Activated CD8-positive, alpha-beta T cell treated with anti-CD3 and anti-CD28 coated beads for 36 hours (primary cell): ENCODE measurements at regions not wholly inside any gene's neighbourhood (a gene's known extent, or its start where the extent isn't known, plus 50 kb on each side); places are given as distances from the start of the nearest gene placed in this dataset.
A peak's percentile ranks its signal among the peaks of the same experiment; 100 is the strongest.
"Not testable (repeated sequence)": the region's sequence is repeated elsewhere in the genome, so short reads cannot be mapped to it uniquely, and the experiment has no call there.

Experiments used
- ATAC-seq: fragments of 200-7000 bp; cut with Tn5 transposase; one replicate; pipeline ENCODE4 v1.10.0; 2021; ENCODE audit warnings: mild to moderate bottlenecking, moderate library complexity
- CTCF ChIA-PET: fragments of 350-600 bp; sonication (Branson Sonifier 250); formaldehyde crosslinking; loops from one replicate; lab custom pipeline; 2021; ENCODE audit warnings: antibody characterized with exemption; lab: Charles Lee
- POLR2A ChIA-PET: fragments of 350-600 bp; sonication (Branson Sonifier 250); formaldehyde crosslinking; loops from one replicate; lab custom pipeline; 2021; ENCODE audit warnings: antibody characterized with exemption; lab: Charles Lee
- DNase-seq: peaks from one replicate; pipeline ENCODE4 v3.0.0-alpha.2; 2020
- H3K27ac Mint-ChIP-seq: one replicate; pipeline ENCODE4 v1.8.0; 2021; ENCODE audit warnings: mild to moderate bottlenecking, mixed read lengths
- H3K27me3 Mint-ChIP-seq: one replicate; pipeline ENCODE4 v1.8.0; 2021; ENCODE audit warnings: mixed read lengths
- H3K36me3 Mint-ChIP-seq: one replicate; pipeline ENCODE4 v1.8.0; 2021; ENCODE audit warnings: low read depth, mixed read lengths
- H3K4me1 Mint-ChIP-seq: one replicate; pipeline ENCODE4 v1.8.0; 2021; ENCODE audit warnings: low read depth, mixed read lengths
- H3K4me3 Mint-ChIP-seq: one replicate; pipeline ENCODE4 v1.8.0; 2021; ENCODE audit warnings: mild to moderate bottlenecking, moderate library complexity, mixed read lengths
- H3K9me3 Mint-ChIP-seq: one replicate; pipeline ENCODE4 v1.8.0; 2021; ENCODE audit warnings: mixed read lengths
- intact Hi-C: fragments of 100-400 bp; cut with micrococcal nuclease; formaldehyde crosslinking; loops from one replicate; pipeline ENCODE4 v1.10.0; 2022

DNA sequence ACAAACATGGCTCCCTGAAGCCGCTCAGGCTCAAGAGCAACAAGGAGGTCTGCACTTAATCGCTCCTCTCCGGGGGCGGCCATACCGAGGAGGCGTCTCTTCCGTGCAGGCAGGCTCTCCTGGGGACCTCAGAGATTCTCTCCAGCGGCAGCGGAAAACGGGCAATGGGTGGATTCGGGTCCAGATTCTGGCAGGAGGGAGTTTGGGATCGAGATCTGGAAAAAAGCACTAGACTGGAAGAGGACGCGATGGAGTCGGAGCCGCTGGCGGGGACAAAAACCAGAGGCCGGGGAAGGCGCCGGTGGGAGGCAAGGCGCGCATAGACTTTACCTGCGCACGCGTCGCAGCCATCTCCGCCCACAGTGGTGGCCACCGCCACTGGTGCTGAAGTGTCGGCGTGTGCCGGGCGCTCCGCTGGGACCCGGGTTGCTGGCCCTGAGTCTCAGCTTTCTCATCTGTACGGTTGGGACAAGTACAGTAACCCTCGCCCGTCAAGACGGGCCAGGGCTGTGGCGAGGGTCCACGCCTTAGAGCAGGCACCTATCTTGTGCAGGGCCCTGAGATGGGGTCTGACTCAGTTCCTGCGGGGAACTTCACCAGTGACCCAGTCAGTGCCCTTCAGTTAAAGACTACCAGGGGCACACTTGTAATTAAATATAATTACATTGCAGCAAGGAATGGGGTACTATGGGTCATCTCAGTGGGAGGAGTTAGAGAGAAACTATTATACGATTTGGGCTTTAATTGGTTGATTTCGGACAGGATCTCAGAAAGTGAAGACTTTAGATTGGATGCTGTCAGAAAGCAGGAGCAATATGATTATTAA lies 454.1 kb downstream of the SPATA31A1 start:
- intact Hi-C loops, POLR2A ChIA-PET, H3K9me3 Mint-ChIP-seq, H3K4me1 Mint-ChIP-seq, H3K36me3 Mint-ChIP-seq, H3K27me3 Mint-ChIP-seq, CTCF ChIA-PET: not testable (repeated sequence)
- ATAC-seq (peak; percentile 89), DNase-seq (peak; percentile 54)
- H3K4me3 Mint-ChIP-seq, result peak overlapping the region; percentile 81
- peak overlapping the region; percentile 95 for H3K27ac Mint-ChIP-seq

DNA sequence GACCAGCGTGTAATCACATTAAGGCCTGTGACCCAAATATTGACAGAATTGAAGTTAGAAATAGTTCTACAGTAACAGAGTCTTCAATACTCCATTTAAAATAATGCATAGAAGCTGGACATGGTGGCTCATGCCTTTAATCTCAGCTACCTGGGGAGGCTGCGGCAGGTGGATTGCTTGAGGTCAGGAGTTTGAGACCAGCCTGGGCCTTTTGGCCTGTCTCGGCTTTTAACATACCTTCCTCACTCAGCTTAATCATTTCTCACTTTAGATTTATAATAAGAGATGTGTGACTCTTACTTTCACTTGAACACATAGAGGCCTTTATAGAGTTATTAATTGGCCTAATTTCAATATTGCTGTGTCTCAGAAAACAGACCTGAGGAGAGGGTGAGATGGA lies 454.9 kb downstream of the SPATA31A1 start:
- POLR2A ChIA-PET, DNase-seq, H3K4me1 Mint-ChIP-seq, H3K27me3 Mint-ChIP-seq, CTCF ChIA-PET, H3K36me3 Mint-ChIP-seq, intact Hi-C loops, H3K27ac Mint-ChIP-seq, H3K4me3 Mint-ChIP-seq, ATAC-seq, H3K9me3 Mint-ChIP-seq: not testable (repeated sequence)

DNA sequence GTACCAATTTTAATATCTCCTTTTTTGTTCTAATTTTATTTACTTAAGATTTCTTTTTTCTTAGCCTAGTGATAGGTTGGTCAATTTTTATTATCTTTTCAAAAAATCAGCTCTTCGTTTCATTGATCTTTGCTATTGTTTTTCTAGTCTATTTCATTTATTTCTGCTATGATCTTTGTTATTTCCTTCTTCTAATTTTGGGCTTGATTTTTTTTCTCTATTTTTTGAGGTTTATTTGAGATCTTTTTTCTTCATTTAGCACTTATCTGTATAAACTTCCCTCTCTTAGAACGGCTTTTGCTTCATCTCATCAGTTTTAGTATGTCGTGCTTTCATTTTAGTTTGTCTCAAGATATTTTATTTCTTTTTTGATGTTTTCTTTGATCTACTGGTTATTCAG lies 456.1 kb downstream of the SPATA31A1 start:
- POLR2A ChIA-PET, H3K4me1 Mint-ChIP-seq, H3K27me3 Mint-ChIP-seq: not testable (repeated sequence)

DNA sequence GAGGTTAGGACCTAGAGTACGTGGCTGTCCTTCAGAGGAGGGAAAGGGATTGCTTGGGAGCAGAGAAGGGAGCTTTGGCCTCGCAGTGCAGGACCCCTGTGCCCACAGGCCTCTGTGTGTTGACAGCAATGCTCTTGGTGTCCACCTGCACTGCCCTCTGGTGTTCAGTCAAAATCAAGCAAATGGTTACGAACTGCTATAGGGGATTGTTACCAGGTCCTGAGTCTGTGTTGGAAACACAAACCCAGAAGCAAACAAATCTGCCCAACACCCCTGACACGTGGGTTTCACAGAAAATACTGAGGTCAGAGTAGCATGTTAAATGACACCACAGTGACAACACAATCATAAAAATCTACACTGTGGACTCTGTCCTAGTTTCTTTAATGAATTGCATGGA lies 473.0 kb downstream of the SPATA31A1 start:
- H3K4me1 Mint-ChIP-seq, H3K4me3 Mint-ChIP-seq, H3K27ac Mint-ChIP-seq, H3K9me3 Mint-ChIP-seq, DNase-seq, CTCF ChIA-PET, ATAC-seq, H3K27me3 Mint-ChIP-seq, H3K36me3 Mint-ChIP-seq, intact Hi-C loops, POLR2A ChIA-PET: not testable (repeated sequence)

More for the DNA sequence above, 456.1 kb downstream of the SPATA31A1 start:
- ATAC-seq, H3K36me3 Mint-ChIP-seq, DNase-seq, intact Hi-C loops, H3K27ac Mint-ChIP-seq, H3K9me3 Mint-ChIP-seq, H3K4me3 Mint-ChIP-seq, CTCF ChIA-PET: not testable (repeated sequence)
